GM12874 (cell line): ENCODE measurements at regions not wholly inside any gene's neighbourhood (a gene's known extent, or its start where the extent isn't known, plus 50 kb on each side); places are given as distances from the start of the nearest gene placed in this dataset.

Experiments
- CTCF ChIP-seq: IDR thresholded peaks from 2 replicates; pipeline ENCODE4 v1.5.1; 2011; ENCODE audit warnings: low read depth, mild to moderate bottlenecking, control low read depth, low read length, moderate library complexity; ENCODE audit not compliant: insufficient read depth

GRCh38 chr5:93681432-93681831 lies 60.0 kb downstream of the POU5F2 start:
- TF ChIP-seq CTCF, result peak; percentile 11; the same call in 1 of the 2 replicates

GRCh38 chr5:93677359-93677891 lies 64.0 kb downstream of the POU5F2 start:
- TF ChIP-seq CTCF, result no peak

GRCh38 chr5:93676704-93677103 lies 64.7 kb downstream of the POU5F2 start:
- no peak for TF ChIP-seq CTCF

- no peak for TF ChIP-seq CTCF
These were observed 65.6 kb downstream of the POU5F2 start for GRCh38 chr5:93675460-93676450.

- no peak for TF ChIP-seq CTCF
These were observed 66.4 kb downstream of the POU5F2 start for GRCh38 chr5:93674866-93675459.

- TF ChIP-seq CTCF, result no peak
These were observed 67.3 kb downstream of the POU5F2 start for GRCh38 chr5:93674138-93674537.

GRCh38 chr5:93673316-93673954 lies 68.0 kb downstream of the POU5F2 start:
- TF ChIP-seq CTCF, result no peak
